HEK293 (cell line): ENCODE measurements at regions not wholly inside any gene's neighbourhood (a gene's known extent, or its start where the extent isn't known, plus 50 kb on each side); places are given as distances from the start of the nearest gene placed in this dataset.

ENCODE experiments used
- ZNF121 ChIP-seq: fragments of 450-650 bp; formaldehyde crosslinking; IDR thresholded peaks from 2 replicates; pipeline ENCODE4 v1.5.1; 2016; ENCODE audit warnings: missing biosample characterization, missing genetic modification characterization
- ZNF350 ChIP-seq: fragments of 450-650 bp; formaldehyde crosslinking; IDR thresholded peaks from 2 replicates; pipeline ENCODE4 v1.5.0; 2017; ENCODE audit warnings: missing biosample characterization, mild to moderate bottlenecking, missing genetic modification characterization
- TF ChIP-seq, protein P1 (sequence below): fragments of 450-650 bp; formaldehyde crosslinking; IDR thresholded peaks from 2 replicates; pipeline ENCODE4 v1.5.1; 2016; ENCODE audit warnings: missing biosample characterization, missing genetic modification characterization
- TF ChIP-seq, protein P2 (sequence below): fragments of 450-650 bp; formaldehyde crosslinking; IDR thresholded peaks from 2 replicates; pipeline ENCODE4 v1.5.1; 2016; ENCODE audit warnings: missing biosample characterization, missing genetic modification characterization

DNA sequence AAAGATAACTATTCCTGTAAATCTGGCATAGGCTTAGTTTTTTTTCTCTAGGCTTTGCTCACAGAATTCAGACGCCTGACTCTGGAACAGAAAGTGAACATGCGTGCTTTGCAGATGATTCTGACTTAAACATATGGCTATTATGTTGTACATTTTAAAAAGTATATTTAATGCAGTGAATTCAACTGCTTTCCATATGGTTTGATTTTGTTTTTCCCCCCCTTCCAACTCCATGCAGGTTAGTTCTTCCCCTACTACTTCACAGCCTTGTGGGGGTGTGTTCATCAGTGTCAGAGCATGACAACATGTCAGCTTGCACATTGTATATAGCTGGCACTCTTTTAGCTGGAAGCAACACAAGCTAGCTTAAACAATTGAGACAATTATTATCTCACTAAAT, 226.8 kb downstream of the TMEM167A start:
- TF ChIP-seq, protein P1, sequence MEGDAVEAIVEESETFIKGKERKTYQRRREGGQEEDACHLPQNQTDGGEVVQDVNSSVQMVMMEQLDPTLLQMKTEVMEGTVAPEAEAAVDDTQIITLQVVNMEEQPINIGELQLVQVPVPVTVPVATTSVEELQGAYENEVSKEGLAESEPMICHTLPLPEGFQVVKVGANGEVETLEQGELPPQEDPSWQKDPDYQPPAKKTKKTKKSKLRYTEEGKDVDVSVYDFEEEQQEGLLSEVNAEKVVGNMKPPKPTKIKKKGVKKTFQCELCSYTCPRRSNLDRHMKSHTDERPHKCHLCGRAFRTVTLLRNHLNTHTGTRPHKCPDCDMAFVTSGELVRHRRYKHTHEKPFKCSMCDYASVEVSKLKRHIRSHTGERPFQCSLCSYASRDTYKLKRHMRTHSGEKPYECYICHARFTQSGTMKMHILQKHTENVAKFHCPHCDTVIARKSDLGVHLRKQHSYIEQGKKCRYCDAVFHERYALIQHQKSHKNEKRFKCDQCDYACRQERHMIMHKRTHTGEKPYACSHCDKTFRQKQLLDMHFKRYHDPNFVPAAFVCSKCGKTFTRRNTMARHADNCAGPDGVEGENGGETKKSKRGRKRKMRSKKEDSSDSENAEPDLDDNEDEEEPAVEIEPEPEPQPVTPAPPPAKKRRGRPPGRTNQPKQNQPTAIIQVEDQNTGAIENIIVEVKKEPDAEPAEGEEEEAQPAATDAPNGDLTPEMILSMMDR (tag by site-specific recombination) = no peak
- TF ChIP-seq ZNF121 (tag by site-specific recombination) (no peak), ZNF350 (tag by site-specific recombination) (no peak)
- TF ChIP-seq, protein P2, sequence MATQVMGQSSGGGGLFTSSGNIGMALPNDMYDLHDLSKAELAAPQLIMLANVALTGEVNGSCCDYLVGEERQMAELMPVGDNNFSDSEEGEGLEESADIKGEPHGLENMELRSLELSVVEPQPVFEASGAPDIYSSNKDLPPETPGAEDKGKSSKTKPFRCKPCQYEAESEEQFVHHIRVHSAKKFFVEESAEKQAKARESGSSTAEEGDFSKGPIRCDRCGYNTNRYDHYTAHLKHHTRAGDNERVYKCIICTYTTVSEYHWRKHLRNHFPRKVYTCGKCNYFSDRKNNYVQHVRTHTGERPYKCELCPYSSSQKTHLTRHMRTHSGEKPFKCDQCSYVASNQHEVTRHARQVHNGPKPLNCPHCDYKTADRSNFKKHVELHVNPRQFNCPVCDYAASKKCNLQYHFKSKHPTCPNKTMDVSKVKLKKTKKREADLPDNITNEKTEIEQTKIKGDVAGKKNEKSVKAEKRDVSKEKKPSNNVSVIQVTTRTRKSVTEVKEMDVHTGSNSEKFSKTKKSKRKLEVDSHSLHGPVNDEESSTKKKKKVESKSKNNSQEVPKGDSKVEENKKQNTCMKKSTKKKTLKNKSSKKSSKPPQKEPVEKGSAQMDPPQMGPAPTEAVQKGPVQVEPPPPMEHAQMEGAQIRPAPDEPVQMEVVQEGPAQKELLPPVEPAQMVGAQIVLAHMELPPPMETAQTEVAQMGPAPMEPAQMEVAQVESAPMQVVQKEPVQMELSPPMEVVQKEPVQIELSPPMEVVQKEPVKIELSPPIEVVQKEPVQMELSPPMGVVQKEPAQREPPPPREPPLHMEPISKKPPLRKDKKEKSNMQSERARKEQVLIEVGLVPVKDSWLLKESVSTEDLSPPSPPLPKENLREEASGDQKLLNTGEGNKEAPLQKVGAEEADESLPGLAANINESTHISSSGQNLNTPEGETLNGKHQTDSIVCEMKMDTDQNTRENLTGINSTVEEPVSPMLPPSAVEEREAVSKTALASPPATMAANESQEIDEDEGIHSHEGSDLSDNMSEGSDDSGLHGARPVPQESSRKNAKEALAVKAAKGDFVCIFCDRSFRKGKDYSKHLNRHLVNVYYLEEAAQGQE (tag by site-specific recombination) = no peak
